GM12891 (cell line): ENCODE measurements at regions not wholly inside any gene's neighbourhood (a gene's known extent, or its start where the extent isn't known, plus 50 kb on each side); places are given as distances from the start of the nearest gene placed in this dataset.

Experiments
- PAX5 ChIP-seq: IDR thresholded peaks from 2 replicates; pipeline ENCODE4 v1.6.1; 2011; ENCODE audit warnings: low read length, moderate library complexity, mild to moderate bottlenecking; ENCODE audit not compliant: insufficient read depth, severe bottlenecking
- POLR2A ChIP-seq: IDR thresholded peaks from 2 replicates; pipeline ENCODE4 v1.6.1; 2011; ENCODE audit warnings: low read depth, low read length, control low read depth
- POLR2AphosphoS5 ChIP-seq: IDR thresholded peaks from 2 replicates; pipeline ENCODE4 v1.6.1; 2011; ENCODE audit warnings: low read depth, low read length, control low read depth
- POU2F2 ChIP-seq: IDR thresholded peaks from 2 replicates; pipeline ENCODE4 v1.6.1; 2011; ENCODE audit warnings: low read depth, mild to moderate bottlenecking, control low read depth, low read length, moderate library complexity
- SPI1 ChIP-seq: IDR thresholded peaks from 2 replicates; pipeline ENCODE4 v1.6.1; 2011; ENCODE audit warnings: low read depth, low read length, control low read depth
- TAF1 ChIP-seq: IDR thresholded peaks from 2 replicates; pipeline ENCODE4 v1.6.1; 2011; ENCODE audit warnings: low read depth, low read length, control low read depth

DNA sequence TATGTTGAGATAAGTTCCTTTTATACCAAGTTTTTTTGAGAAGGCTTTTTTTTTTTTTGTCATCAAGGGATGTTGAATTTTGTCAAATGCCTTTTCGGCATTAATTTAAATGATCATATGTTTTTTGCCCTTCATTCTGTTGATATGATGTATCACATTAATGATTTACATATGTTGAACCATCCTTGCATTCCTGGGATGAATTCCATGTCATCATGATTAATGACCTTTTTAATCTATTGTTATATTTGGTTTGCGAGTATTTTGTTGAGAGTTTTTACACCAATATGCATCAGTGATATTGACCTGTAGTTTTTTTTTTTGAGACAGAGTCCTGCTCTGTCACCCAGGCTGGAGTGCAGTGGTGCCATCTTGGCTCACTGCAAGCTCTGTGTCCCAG is 585.7 kb upstream of the FANCL start:
- TF ChIP-seq POLR2AphosphoS5 (no peak), TAF1 (no peak), POLR2A (no peak), PAX5 (no peak), POU2F2 (no peak), SPI1 (no peak)
